ENCODE measurements at regions not wholly inside any gene's neighbourhood (a gene's known extent, or its start where the extent isn't known, plus 50 kb on each side); places are given as distances from the start of the nearest gene placed in this dataset.

DNA sequence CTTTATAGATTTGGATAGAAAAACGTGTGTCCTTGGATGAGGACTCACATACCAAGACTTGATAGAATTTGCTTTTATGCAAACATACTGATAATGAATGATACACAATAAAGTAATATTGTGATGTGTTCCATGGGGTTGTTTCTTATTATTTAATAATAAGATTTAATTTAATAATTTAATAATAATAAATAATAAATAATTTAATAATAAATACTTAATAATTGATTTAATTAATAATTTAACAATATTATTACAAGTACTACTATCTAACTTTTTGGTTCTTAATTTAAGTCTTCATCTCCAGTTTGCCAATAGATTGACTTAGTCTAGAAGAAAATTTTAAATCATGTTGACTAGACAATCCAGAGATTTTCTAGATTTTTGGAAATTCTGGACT lies 909.2 kb upstream of the PCDH20 start:
- H3K27ac ChIP-seq, result no peak overlapping the region
- H3K36me3 ChIP-seq, result no peaks in the 10 kb centered on the region
- H3K4me1 ChIP-seq, result no peaks in the 10 kb centered on the region
- no peak overlapping the region for H3K4me3 ChIP-seq
- intact Hi-C loops (cut with DNase I), result no loop called here
- TF ChIP-seq, protein P1, sequence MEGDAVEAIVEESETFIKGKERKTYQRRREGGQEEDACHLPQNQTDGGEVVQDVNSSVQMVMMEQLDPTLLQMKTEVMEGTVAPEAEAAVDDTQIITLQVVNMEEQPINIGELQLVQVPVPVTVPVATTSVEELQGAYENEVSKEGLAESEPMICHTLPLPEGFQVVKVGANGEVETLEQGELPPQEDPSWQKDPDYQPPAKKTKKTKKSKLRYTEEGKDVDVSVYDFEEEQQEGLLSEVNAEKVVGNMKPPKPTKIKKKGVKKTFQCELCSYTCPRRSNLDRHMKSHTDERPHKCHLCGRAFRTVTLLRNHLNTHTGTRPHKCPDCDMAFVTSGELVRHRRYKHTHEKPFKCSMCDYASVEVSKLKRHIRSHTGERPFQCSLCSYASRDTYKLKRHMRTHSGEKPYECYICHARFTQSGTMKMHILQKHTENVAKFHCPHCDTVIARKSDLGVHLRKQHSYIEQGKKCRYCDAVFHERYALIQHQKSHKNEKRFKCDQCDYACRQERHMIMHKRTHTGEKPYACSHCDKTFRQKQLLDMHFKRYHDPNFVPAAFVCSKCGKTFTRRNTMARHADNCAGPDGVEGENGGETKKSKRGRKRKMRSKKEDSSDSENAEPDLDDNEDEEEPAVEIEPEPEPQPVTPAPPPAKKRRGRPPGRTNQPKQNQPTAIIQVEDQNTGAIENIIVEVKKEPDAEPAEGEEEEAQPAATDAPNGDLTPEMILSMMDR (IDR thresholded peaks at IDR 0.05), result no peak
- no peak for DNase-seq
- no peaks in the 10 kb centered on the region for H3K27me3 ChIP-seq (ENCODE audit: low read depth)
- no peak for ATAC-seq
- H3K9me3 ChIP-seq, result peaks cover 5% of the 10 kb centered on the region

DNA sequence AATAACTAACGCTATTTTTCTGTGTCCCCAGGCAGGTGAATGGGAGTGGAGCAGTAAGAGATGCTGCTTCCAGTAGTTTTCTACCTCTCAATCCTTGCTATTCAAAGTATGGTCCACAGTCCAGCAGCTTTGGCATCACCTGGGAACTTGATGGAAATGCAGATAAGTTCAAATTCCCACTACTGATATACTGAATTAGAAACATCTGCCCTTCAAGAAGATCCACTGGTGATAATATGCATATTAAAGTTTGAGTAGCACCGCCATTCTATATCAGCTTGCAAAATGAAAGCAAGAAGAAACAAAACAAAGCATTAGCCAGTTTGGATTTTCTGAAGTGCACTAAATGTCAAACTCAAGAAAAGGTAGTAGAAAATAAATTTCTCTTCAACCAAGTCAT lies 906.2 kb upstream of the PCDH20 start:
- Histone ChIP-seq H3K4me1 (no peaks in the 10 kb centered on the region), H3K9me3 (no peaks in the 10 kb centered on the region), H3K4me3 (no peak overlapping the region), H3K27ac (no peak overlapping the region), H3K36me3 (no peaks in the 10 kb centered on the region), H3K27me3 (ENCODE audit: low read depth) (no peaks in the 10 kb centered on the region)
- DNase-seq (no peak), ATAC-seq (no peak)
- intact Hi-C loops (cut with DNase I), result no loop called here
- TF ChIP-seq, protein P1 (IDR thresholded peaks at IDR 0.05), result no peak

DNA sequence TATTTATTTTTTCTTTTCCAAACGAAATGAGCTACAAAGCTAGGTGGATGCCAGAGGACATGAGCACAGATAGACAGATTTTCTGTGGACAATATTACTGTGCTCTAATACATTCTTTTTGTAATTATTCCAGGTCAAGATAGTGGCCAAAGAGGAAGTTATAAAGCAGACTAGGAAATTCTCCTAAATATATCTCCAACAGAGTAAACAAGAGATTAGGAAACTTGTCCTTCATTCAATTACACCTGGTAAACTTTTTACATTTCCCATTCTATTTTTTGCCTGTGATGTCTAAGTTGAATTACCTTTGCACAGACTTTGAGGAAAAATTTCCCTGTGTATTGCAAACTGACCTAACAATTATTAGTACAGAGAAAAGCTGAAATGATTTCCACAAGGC lies 905.5 kb upstream of the PCDH20 start:
- Histone ChIP-seq H3K27me3 (ENCODE audit: low read depth) (no peaks in the 10 kb centered on the region), H3K4me3 (no peak overlapping the region), H3K4me1 (no peaks in the 10 kb centered on the region), H3K36me3 (no peaks in the 10 kb centered on the region), H3K9me3 (no peaks in the 10 kb centered on the region), H3K27ac (no peak overlapping the region)
- TF ChIP-seq, protein P1 (IDR thresholded peaks at IDR 0.05), result no peak
- no peak for ATAC-seq
- intact Hi-C loops (cut with DNase I), result no loop called here
- DNase-seq, result no peak

DNA sequence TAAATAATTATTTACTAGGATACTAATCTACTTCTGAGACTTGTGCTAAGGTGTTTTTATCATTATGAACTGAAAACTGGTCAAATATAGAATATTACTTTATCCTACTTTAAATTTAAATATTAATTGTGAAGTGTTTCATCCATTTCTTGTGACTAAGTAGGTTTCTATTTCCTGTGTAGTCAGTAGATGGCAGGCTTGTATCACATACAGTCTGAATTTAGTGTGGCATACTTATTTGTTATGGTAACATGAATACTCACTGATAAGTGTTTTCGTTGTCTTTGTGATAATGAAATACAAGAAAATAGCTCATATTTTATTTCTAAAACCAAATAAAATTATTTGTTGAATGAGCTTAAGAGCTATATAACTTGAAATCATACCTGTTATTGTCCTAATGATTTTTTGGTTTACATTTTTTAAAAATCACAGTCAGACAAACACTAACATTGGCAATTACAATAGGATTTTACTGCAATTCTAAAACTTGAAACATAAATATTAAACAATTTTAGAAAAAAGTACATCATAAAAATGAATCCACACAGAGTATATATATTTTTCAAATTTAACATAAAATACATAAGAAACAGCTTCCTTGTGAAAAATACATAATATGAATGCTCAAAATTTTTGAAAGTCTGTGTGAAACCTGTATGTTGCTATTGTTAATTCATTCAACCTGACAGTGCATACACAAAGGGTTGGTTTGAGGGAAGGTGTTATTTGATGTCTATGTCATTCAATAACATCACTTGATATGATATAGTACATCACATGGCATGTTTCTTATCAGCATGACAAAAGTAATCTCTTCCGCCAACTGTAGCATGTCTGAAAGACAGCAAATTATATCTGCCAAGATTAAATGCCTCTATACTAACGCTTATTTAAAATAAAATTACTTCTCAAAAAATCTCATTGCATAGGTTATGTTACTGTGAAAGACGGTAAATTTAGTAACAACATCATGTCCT lies 904.8 kb upstream of the PCDH20 start:
- H3K9me3 ChIP-seq, result no peaks in the 10 kb centered on the region
- DNase-seq (no peak), ATAC-seq (no peak)
- no peak overlapping the region for H3K27ac ChIP-seq
- intact Hi-C loops (cut with DNase I), result no loop called here
- TF ChIP-seq, protein P1 (IDR thresholded peaks at IDR 0.05), result peak; percentile 24
- no peaks in the 10 kb centered on the region for H3K27me3 ChIP-seq (ENCODE audit: low read depth)
- no peaks in the 10 kb centered on the region for H3K36me3 ChIP-seq
- no peaks in the 10 kb centered on the region for H3K4me1 ChIP-seq
- H3K4me3 ChIP-seq, result no peak overlapping the region

DNA sequence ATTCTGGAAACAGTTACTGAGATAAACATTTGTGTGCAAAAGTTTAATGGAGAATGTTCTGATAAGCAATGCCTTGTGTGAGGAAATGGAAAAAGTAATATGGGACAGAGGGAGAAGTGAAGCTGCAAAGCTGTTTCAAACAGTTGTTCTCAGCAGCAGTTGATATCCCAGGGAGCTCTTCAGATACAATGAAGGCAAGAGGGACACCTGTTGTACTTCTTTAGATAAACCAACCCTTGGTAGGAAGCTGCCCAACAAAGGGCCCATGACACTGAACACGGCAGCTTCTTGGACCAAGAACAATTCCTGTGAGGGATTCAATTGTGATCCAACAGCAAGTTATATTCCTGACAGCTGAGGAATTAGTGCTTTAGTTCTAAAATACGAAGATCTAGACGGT lies 894.3 kb upstream of the PCDH20 start:
- DNase-seq (no peak), ATAC-seq (no peak)
- no peaks in the 10 kb centered on the region for H3K36me3 ChIP-seq
- no peaks in the 10 kb centered on the region for H3K4me1 ChIP-seq
- H3K27ac ChIP-seq, result no peak overlapping the region
- intact Hi-C loops (cut with DNase I), result no loop called here
- H3K4me3 ChIP-seq, result no peak overlapping the region
- TF ChIP-seq, protein P1 (IDR thresholded peaks at IDR 0.05), result no peak
- H3K27me3 ChIP-seq (ENCODE audit: low read depth), result no peaks in the 10 kb centered on the region
- H3K9me3 ChIP-seq, result no peaks in the 10 kb centered on the region

All from lower lobe of right lung (tissue), 2 donors.